Smooth muscle cell (in vitro differentiated cells): ENCODE measurements at regions not wholly inside any gene's neighbourhood (a gene's known extent, or its start where the extent isn't known, plus 50 kb on each side); places are given as distances from the start of the nearest gene placed in this dataset.
"Not testable (repeated sequence)": the region's sequence is repeated elsewhere in the genome, so short reads cannot be mapped to it uniquely, and the experiment has no call there.

ENCODE experiments used
- DNase-seq: peaks from one replicate; lab custom pipeline; 2025; ENCODE audit not compliant: unreplicated experiment; lab: John Stamatoyannopoulos, UW
- H2AFZ ChIP-seq: fragments of 200-600 bp; sonication (generic); 2 replicates; pipeline ENCODE4 v1.6.0; 2016; ENCODE audit warnings: antibody characterized with exemption, low read depth, mild to moderate bottlenecking
- H3F3A ChIP-seq: fragments of 200-600 bp; sonication (generic); 2 replicates; pipeline ENCODE4 v1.6.0; 2017; ENCODE audit warnings: antibody characterized with exemption, low read depth
- H3K27ac ChIP-seq: fragments of 200-600 bp; sonication (generic); 2 replicates; pipeline ENCODE4 v1.5.1; 2016; ENCODE audit warnings: low read depth, mild to moderate bottlenecking
- H3K27me3 ChIP-seq: fragments of 200-600 bp; sonication (generic); 2 replicates; pipeline ENCODE4 v1.6.1; 2016; ENCODE audit warnings: low read depth, mild to moderate bottlenecking
- H3K36me3 ChIP-seq: fragments of 200-600 bp; sonication (generic); 2 replicates; pipeline ENCODE4 v1.5.1; 2016; ENCODE audit warnings: low read depth
- H3K4me1 ChIP-seq: fragments of 200-600 bp; sonication (generic); 2 replicates; pipeline ENCODE4 v1.5.1; 2016; ENCODE audit warnings: low read depth
- H3K4me2 ChIP-seq: fragments of 200-600 bp; sonication (generic); 2 replicates; pipeline ENCODE4 v1.6.0; 2016; ENCODE audit warnings: mild to moderate bottlenecking
- H3K4me3 ChIP-seq: fragments of 200-600 bp; sonication (generic); 2 replicates; pipeline ENCODE4 v1.5.1; 2016; ENCODE audit warnings: mild to moderate bottlenecking
- H3K79me2 ChIP-seq: fragments of 200-600 bp; sonication (generic); 2 replicates; pipeline ENCODE4 v1.6.0; 2016; ENCODE audit warnings: low read depth, mild to moderate bottlenecking
- H3K9ac ChIP-seq: fragments of 200-600 bp; sonication (generic); 2 replicates; pipeline ENCODE4 v1.6.0; 2016; ENCODE audit warnings: low read depth
- H3K9me3 ChIP-seq: fragments of 200-600 bp; sonication (generic); replicated peaks from 2 replicates; pipeline ENCODE4 v1.5.1; 2016; ENCODE audit warnings: low read depth
- H4K20me1 ChIP-seq: fragments of 200-600 bp; sonication (generic); 2 replicates; pipeline ENCODE4 v1.6.0; 2016; ENCODE audit warnings: low read depth
- CTCF ChIP-seq: fragments of 200-600 bp; sonication (generic); IDR thresholded peaks from 2 replicates; pipeline ENCODE4 v1.5.1; 2017; ENCODE audit warnings: borderline replicate concordance, mild to moderate bottlenecking, antibody characterized with exemption; ENCODE audit not compliant: insufficient read depth, poor library complexity, severe bottlenecking
- WGBS: methylation state at CpG from one replicate; pipeline ENCODE4 v1.1.7; 2016; ENCODE audit warnings: low lambda C conversion rate; 5-methylcytosine and 5-hydroxymethylcytosine counted together

- H3K9ac ChIP-seq: no peak overlapping the region
- no peaks in the 10 kb centered on the region for H3K79me2 ChIP-seq
- no peaks in the 10 kb centered on the region for H3K4me1 ChIP-seq
- DNase-seq: no peak
- no peaks in the 10 kb centered on the region for H3K9me3 ChIP-seq
- no peak overlapping the region for H3K4me2 ChIP-seq
- no peaks in the 10 kb centered on the region for H3K36me3 ChIP-seq
- 73% methylated on average over 2 of the region's 2 CpGs for WGBS
- H3K27ac ChIP-seq: no peak overlapping the region
- H2AFZ ChIP-seq: no peak overlapping the region
- no peak overlapping the region for H3K4me3 ChIP-seq
- H3K27me3 ChIP-seq: no peaks in the 10 kb centered on the region
- no peaks in the 10 kb centered on the region for H4K20me1 ChIP-seq
- TF ChIP-seq CTCF: no peak
- no peaks in the 10 kb centered on the region for H3F3A ChIP-seq
These were observed 526.2 kb downstream of the UQCRFS1 start for GRCh38 chr19:28686756-28687155.

- Histone ChIP-seq H3K79me2 (no peaks in the 10 kb centered on the region), H3K4me3 (no peak overlapping the region), H3K4me2 (no peak overlapping the region), H3K27ac (no peak overlapping the region), H3K36me3 (no peaks in the 10 kb centered on the region), H3K27me3 (no peaks in the 10 kb centered on the region), H3F3A (no peaks in the 10 kb centered on the region), H4K20me1 (no peaks in the 10 kb centered on the region), H2AFZ (no peak overlapping the region), H3K9me3 (no peaks in the 10 kb centered on the region), H3K9ac (no peak overlapping the region), H3K4me1 (no peaks in the 10 kb centered on the region)
- DNase-seq: no peak
- whole genome bisulfite sequencing: 91% methylated on average over 3 of the region's 3 CpGs
- TF ChIP-seq CTCF: no peak
These were observed 527.1 kb downstream of the UQCRFS1 start for GRCh38 chr19:28685802-28686201.

GRCh38 chr19:28685077-28685476 lies 527.9 kb downstream of the UQCRFS1 start:
- H3K27me3 ChIP-seq, H3K4me1 ChIP-seq, H3K4me3 ChIP-seq, DNase-seq, H3K4me2 ChIP-seq, H4K20me1 ChIP-seq, H3K36me3 ChIP-seq, H3K9ac ChIP-seq, H3F3A ChIP-seq, H3K79me2 ChIP-seq, H3K9me3 ChIP-seq, H3K27ac ChIP-seq, H2AFZ ChIP-seq: not testable (repeated sequence)
- 89% methylated on average over 4 of the region's 4 CpGs for WGBS

- Histone ChIP-seq H2AFZ (no peak overlapping the region), H4K20me1 (no peaks in the 10 kb centered on the region), H3K9ac (no peak overlapping the region), H3F3A (no peaks in the 10 kb centered on the region), H3K36me3 (no peaks in the 10 kb centered on the region), H3K79me2 (no peaks in the 10 kb centered on the region), H3K4me3 (no peak overlapping the region), H3K9me3 (no peaks in the 10 kb centered on the region), H3K4me1 (no peaks in the 10 kb centered on the region), H3K27me3 (no peaks in the 10 kb centered on the region), H3K27ac (no peak overlapping the region), H3K4me2 (no peak overlapping the region)
- TF ChIP-seq CTCF: no peak
- DNase-seq: no peak
- WGBS: 95% methylated on average over 3 of the region's 3 CpGs
These were observed 532.8 kb downstream of the UQCRFS1 start for GRCh38 chr19:28680111-28680510.
